ENCODE measurements at regions not wholly inside any gene's neighbourhood (a gene's known extent, or its start where the extent isn't known, plus 50 kb on each side); places are given as distances from the start of the nearest gene placed in this dataset.

DNA sequence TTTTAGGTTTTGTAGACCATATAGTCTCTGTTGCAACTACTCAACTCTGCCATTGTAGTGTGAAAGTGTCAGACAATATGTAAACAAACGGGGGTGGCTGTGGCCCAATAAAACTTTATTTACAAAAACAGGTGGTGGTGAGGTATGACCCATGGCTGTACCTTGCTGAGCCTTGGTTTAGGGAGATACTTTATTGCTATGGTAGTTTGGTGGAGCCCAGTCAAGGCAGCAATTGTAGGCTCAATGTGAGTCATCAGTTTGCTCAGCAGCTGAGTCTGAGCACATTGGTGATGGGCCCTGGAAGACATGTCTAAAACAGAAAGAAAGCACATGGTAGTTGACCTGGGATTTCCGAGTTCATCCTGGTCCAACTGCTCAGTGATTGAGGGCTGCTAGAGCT, 242.5 kb downstream of the REEP3 start:
- TF ChIP-seq, protein P1, sequence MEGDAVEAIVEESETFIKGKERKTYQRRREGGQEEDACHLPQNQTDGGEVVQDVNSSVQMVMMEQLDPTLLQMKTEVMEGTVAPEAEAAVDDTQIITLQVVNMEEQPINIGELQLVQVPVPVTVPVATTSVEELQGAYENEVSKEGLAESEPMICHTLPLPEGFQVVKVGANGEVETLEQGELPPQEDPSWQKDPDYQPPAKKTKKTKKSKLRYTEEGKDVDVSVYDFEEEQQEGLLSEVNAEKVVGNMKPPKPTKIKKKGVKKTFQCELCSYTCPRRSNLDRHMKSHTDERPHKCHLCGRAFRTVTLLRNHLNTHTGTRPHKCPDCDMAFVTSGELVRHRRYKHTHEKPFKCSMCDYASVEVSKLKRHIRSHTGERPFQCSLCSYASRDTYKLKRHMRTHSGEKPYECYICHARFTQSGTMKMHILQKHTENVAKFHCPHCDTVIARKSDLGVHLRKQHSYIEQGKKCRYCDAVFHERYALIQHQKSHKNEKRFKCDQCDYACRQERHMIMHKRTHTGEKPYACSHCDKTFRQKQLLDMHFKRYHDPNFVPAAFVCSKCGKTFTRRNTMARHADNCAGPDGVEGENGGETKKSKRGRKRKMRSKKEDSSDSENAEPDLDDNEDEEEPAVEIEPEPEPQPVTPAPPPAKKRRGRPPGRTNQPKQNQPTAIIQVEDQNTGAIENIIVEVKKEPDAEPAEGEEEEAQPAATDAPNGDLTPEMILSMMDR (IDR thresholded peaks at IDR 0.05; ENCODE audit: low read depth, low read length), result no peak
- no peak for TF ChIP-seq EZH2phosphoT487 (IDR thresholded peaks at IDR 0.05; ENCODE audit: low read depth)
